ENCODE measurements at regions not wholly inside any gene's neighbourhood (a gene's known extent, or its start where the extent isn't known, plus 50 kb on each side); places are given as distances from the start of the nearest gene placed in this dataset.

GRCh38 chr6:92962846-92963245 lies 456.5 kb downstream of the EPHA7 start:
- TF ChIP-seq CTCF (conservative IDR thresholded peaks at IDR 0.05) (no peak), EZH2 (IDR thresholded peaks at IDR 0.05; ENCODE audit: low read depth) (no peak)
